DND-41 (cell line): ENCODE measurements at regions not wholly inside any gene's neighbourhood (a gene's known extent, or its start where the extent isn't known, plus 50 kb on each side); places are given as distances from the start of the nearest gene placed in this dataset.

Experiments used
- ATAC-seq: fragments of 200-7000 bp; cut with Tn5 transposase; 3 replicates; pipeline ENCODE4 v1.9.1; 2021; ENCODE audit warnings: low read depth; ENCODE audit not compliant: insufficient read depth
- DNase-seq: peaks from one replicate; pipeline ENCODE4 v3.0.0-alpha.2; 2020
- H2AFZ ChIP-seq: 2 replicates; pipeline ENCODE4 v1.6.0; 2012; ENCODE audit warnings: low read depth, low read length
- H3K27ac ChIP-seq: 2 replicates; pipeline ENCODE4 v1.5.1; 2012; ENCODE audit warnings: low read length, inconsistent platforms
- H3K27me3 ChIP-seq: fragments of 200-600 bp; sonication (generic); 2 replicates; pipeline ENCODE4 v1.6.0; 2012; ENCODE audit warnings: low read length, mild to moderate bottlenecking, inconsistent platforms; ENCODE audit not compliant: insufficient read depth, poor library complexity
- H3K36me3 ChIP-seq: 2 replicates; pipeline ENCODE4 v1.5.1; 2012; ENCODE audit warnings: low read length, inconsistent platforms; ENCODE audit not compliant: insufficient read depth
- H3K4me1 ChIP-seq: 2 replicates; pipeline ENCODE4 v1.5.1; 2012; ENCODE audit warnings: mild to moderate bottlenecking, low read length; ENCODE audit not compliant: insufficient read depth
- H3K4me2 ChIP-seq: 2 replicates; pipeline ENCODE4 v1.6.0; 2012; ENCODE audit warnings: mild to moderate bottlenecking, moderate library complexity, low read length, inconsistent platforms; ENCODE audit not compliant: insufficient read depth
- H3K4me3 ChIP-seq, 2 experiments: fragments of 200-600 bp in 1 of 2; shearing (Covaris generic) in 1 of 2; 2 replicates each; pipeline ENCODE4 v1.5.1; 2012 to 2016; ENCODE audit warnings: inconsistent platforms in 2 of 2, low read length in 2 of 2, mild to moderate bottlenecking in 2 of 2, low read depth in 1 of 2, moderate library complexity in 1 of 2
- H3K79me2 ChIP-seq: 2 replicates; pipeline ENCODE4 v1.6.0; 2012; ENCODE audit warnings: low read length, inconsistent platforms; ENCODE audit not compliant: insufficient read depth
- H3K9ac ChIP-seq: 2 replicates; pipeline ENCODE4 v1.6.0; 2012; ENCODE audit warnings: low read depth, mild to moderate bottlenecking, inconsistent platforms, low read length, moderate library complexity
- H3K9me3 ChIP-seq: 2 replicates; pipeline ENCODE4 v1.5.1; 2012; ENCODE audit warnings: low read length, moderate library complexity, mild to moderate bottlenecking, inconsistent platforms; ENCODE audit not compliant: insufficient read depth, severe bottlenecking
- H4K20me1 ChIP-seq: 2 replicates; pipeline ENCODE4 v1.6.0; 2012; ENCODE audit warnings: low read length; ENCODE audit not compliant: insufficient read depth
- CTCF ChIP-seq: IDR thresholded peaks from 2 replicates; pipeline ENCODE4 v1.5.1; 2012; ENCODE audit warnings: borderline replicate concordance, low read length, moderate library complexity, mild to moderate bottlenecking; ENCODE audit not compliant: poor library complexity, severe bottlenecking; ENCODE audit errors: extremely low read depth
- EZH2 ChIP-seq: IDR thresholded peaks from 3 replicates; pipeline ENCODE4 v1.6.1; 2012; ENCODE audit warnings: borderline replicate concordance, low read depth, mild to moderate bottlenecking, moderate library complexity, low read length, inconsistent platforms; ENCODE audit not compliant: severe bottlenecking

GRCh38 chr2:7599462-7600258 lies 682.4 kb downstream of the RNF144A start:
- H3K4me3 ChIP-seq, result no peak overlapping the region
- no peaks in the 10 kb centered on the region for H3K27me3 ChIP-seq
- H3K36me3 ChIP-seq, result no peaks in the 10 kb centered on the region
- H3K27ac ChIP-seq, result no peak overlapping the region
- H2AFZ ChIP-seq, result no peak overlapping the region
- no peak for TF ChIP-seq EZH2
- TF ChIP-seq CTCF, result no peak
- ATAC-seq, result no peak
- H3K9me3 ChIP-seq, result peaks cover 4% of the 10 kb centered on the region
- H3K79me2 ChIP-seq, result no peaks in the 10 kb centered on the region
- H3K4me1 ChIP-seq, result no peaks in the 10 kb centered on the region
- H3K9ac ChIP-seq, result no peak overlapping the region
- no peak for DNase-seq
- H4K20me1 ChIP-seq, result no peaks in the 10 kb centered on the region
- H3K4me2 ChIP-seq, result no peak overlapping the region

- Histone ChIP-seq H3K9me3 (peaks cover 4% of the 10 kb centered on the region), H4K20me1 (no peaks in the 10 kb centered on the region), H3K27me3 (no peaks in the 10 kb centered on the region), H3K79me2 (no peaks in the 10 kb centered on the region), H3K27ac (no peak overlapping the region), H3K4me1 (no peaks in the 10 kb centered on the region), H3K36me3 (no peaks in the 10 kb centered on the region), H3K9ac (no peak overlapping the region), H2AFZ (no peak overlapping the region), H3K4me2 (no peak overlapping the region), H3K4me3 (no peak overlapping the region)
- no peak for ATAC-seq
- no peak for TF ChIP-seq CTCF
- TF ChIP-seq EZH2, result no peak
- no peak for DNase-seq
Observed at GRCh38 chr2:7601990-7602389, 684.8 kb downstream of the RNF144A start.

GRCh38 chr2:7604456-7604855 lies 687.2 kb downstream of the RNF144A start:
- H3K9ac ChIP-seq, result no peak overlapping the region
- no peak overlapping the region for H2AFZ ChIP-seq
- no peaks in the 10 kb centered on the region for H3K27me3 ChIP-seq
- no peaks in the 10 kb centered on the region for H4K20me1 ChIP-seq
- H3K27ac ChIP-seq, result no peak overlapping the region
- ATAC-seq, result no peak
- H3K79me2 ChIP-seq, result no peaks in the 10 kb centered on the region
- peaks cover 4% of the 10 kb centered on the region for H3K9me3 ChIP-seq
- H3K4me3 ChIP-seq, result no peak overlapping the region
- H3K4me1 ChIP-seq, result no peaks in the 10 kb centered on the region
- H3K36me3 ChIP-seq, result no peaks in the 10 kb centered on the region
- TF ChIP-seq EZH2 (no peak), CTCF (no peak)
- H3K4me2 ChIP-seq, result no peak overlapping the region
- DNase-seq, result no peak
